ENCODE measurements at regions not wholly inside any gene's neighbourhood (a gene's known extent, or its start where the extent isn't known, plus 50 kb on each side); places are given as distances from the start of the nearest gene placed in this dataset.
"Not testable (repeated sequence)": the region's sequence is repeated elsewhere in the genome, so short reads cannot be mapped to it uniquely, and the experiment has no call there.

DNA sequence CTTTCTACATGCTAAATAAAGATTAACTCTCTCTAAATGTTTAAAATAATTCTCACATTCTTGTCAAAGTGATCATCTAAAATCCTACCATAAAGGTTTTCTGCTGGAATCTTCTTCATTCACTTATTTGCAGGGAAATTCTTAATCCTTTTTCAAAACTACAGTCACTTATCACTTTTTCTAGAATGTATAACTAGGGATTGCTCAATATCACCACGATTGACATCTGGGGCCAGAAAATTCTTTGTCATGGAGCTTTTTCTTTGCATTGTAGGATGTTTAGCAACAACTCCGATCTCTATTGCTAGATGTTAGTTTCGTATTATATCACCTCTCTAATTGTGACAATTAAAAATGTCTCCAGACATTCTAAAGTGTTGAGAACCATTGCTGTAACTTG is 344.9 kb upstream of the PIK3R1 start:
- TF ChIP-seq, protein P1, sequence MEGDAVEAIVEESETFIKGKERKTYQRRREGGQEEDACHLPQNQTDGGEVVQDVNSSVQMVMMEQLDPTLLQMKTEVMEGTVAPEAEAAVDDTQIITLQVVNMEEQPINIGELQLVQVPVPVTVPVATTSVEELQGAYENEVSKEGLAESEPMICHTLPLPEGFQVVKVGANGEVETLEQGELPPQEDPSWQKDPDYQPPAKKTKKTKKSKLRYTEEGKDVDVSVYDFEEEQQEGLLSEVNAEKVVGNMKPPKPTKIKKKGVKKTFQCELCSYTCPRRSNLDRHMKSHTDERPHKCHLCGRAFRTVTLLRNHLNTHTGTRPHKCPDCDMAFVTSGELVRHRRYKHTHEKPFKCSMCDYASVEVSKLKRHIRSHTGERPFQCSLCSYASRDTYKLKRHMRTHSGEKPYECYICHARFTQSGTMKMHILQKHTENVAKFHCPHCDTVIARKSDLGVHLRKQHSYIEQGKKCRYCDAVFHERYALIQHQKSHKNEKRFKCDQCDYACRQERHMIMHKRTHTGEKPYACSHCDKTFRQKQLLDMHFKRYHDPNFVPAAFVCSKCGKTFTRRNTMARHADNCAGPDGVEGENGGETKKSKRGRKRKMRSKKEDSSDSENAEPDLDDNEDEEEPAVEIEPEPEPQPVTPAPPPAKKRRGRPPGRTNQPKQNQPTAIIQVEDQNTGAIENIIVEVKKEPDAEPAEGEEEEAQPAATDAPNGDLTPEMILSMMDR (IDR thresholded peaks at IDR 0.05; ENCODE audit: insufficient read depth, low read depth, low read length, missing control alignments) = no peak
- no peak overlapping the region for H3K4me3 ChIP-seq (ENCODE audit: low read length)

GRCh38 chr5:67864335-67864734 is 351.2 kb upstream of the PIK3R1 start:
- DNase-seq (ENCODE audit: low read depth); H3K4me3 ChIP-seq (ENCODE audit: low read length): not testable (repeated sequence)

More for the DNA sequence above, 344.9 kb upstream of the PIK3R1 start:
- DNase-seq (ENCODE audit: low read depth) = no peak

DNA sequence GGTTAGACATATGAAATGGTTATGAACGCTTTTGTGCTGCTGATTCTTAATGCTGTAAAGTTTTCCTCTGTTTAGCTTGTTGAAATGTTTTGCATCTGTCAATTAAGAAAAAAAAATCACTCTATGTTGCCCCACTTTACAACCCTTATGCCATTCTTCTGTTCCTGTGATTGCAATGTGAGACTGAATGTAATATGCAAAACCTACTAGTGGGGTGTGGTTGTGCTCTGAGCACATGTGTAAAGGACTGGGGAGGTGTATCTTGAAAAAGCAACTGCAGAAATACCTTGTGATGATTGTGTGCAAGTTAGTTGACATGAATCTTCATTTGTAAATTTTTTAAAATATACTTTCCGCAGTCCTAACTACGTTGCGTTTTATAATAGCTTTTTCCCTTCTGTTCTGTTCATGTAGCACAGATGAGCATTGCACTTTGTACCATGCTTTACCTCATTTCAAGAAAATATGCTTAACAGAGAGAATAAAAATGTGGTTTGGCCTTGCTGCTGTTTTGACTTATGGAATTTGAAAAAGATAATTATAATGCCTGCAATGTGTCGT is 357.0 kb upstream of the PIK3R1 start:
- TF ChIP-seq, protein P1 (IDR thresholded peaks at IDR 0.05; ENCODE audit: insufficient read depth, low read depth, low read length, missing control alignments) = no peak
- H3K4me3 ChIP-seq (ENCODE audit: low read length) = no peak overlapping the region
- no peak for DNase-seq (ENCODE audit: low read depth)

DNA sequence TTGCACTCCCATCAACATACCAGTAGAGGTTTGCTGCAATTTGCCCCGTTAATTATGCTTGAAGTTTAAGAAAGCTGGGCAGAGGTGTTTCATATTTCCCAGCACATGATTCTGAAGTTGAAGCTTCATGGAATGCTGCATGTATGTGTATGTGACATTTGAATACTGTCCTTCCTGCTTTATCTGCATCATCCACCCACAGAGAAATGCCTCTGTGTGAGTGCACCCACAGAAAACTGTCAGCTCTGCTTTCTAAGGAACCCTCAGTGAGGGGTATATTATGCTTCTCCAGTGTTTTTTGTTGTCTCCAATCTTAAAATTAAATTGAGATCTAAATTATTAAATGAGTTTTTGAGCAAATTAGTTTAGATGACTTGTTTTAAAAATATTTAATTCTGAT is 358.1 kb upstream of the PIK3R1 start:
- no peak for DNase-seq (ENCODE audit: low read depth)
- H3K4me3 ChIP-seq (ENCODE audit: low read length) = no peak overlapping the region
- TF ChIP-seq, protein P1 (IDR thresholded peaks at IDR 0.05; ENCODE audit: insufficient read depth, low read depth, low read length, missing control alignments) = no peak

GRCh38 chr5:67855523-67855922 is 360.0 kb upstream of the PIK3R1 start:
- TF ChIP-seq, protein P1 (IDR thresholded peaks at IDR 0.05; ENCODE audit: insufficient read depth, low read depth, low read length, missing control alignments) = no peak
- H3K4me3 ChIP-seq (ENCODE audit: low read length) = no peak overlapping the region

DNA sequence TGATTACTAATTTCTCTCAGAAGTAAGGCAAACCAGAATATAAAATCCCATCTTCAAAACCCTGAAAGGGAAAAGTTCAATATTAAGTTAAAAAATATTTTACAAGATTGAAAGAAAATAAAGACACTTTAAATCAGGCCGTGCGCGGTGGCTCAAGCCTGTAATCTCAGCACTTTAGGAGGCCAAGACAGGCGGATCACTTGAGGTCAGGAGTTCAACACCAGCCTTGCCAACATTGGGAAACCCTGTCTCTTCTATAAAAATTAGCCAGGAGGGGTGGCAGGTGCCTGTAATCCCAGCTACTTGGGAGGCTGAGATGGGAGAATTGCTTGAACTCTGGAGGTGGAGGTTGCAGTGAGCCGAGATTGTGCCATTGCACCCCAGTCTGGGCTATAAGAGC is 364.6 kb upstream of the PIK3R1 start:
- DNase-seq (ENCODE audit: low read depth); H3K4me3 ChIP-seq (ENCODE audit: low read length): not testable (repeated sequence)

More at GRCh38 chr5:67855523-67855922, 360.0 kb upstream of the PIK3R1 start:
- DNase-seq (ENCODE audit: low read depth) = no peak

GRCh38 chr5:67844924-67845323 is 370.6 kb upstream of the PIK3R1 start:
- no peak overlapping the region for H3K4me3 ChIP-seq (ENCODE audit: low read length)
- DNase-seq (ENCODE audit: low read depth) = no peak
- TF ChIP-seq, protein P1 (IDR thresholded peaks at IDR 0.05; ENCODE audit: insufficient read depth, low read depth, low read length, missing control alignments) = no peak

DNA sequence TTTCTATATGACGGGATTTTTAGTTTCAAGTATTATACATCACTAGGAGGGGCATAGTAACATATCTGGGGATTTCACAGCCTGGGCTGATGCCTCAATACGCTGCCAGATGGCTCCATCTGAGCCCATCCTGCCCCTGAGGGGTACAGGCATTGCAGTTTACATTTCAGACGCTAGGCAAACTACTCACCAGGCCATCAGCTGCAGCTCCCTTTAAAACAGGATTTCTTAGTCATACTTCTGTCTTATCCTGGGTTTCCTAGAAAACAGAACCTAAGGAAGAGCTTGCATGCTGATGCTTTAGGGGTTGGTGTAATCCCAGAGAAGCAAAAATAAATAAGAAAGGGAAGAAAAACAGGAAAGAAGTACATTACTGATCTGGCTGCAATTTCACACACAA is 372.8 kb upstream of the PIK3R1 start:
- TF ChIP-seq, protein P1 (IDR thresholded peaks at IDR 0.05; ENCODE audit: insufficient read depth, low read depth, low read length, missing control alignments) = peak; percentile 56
- peak; percentile 72 for DNase-seq (ENCODE audit: low read depth)
- H3K4me3 ChIP-seq (ENCODE audit: low read length) = no peak overlapping the region

DNA sequence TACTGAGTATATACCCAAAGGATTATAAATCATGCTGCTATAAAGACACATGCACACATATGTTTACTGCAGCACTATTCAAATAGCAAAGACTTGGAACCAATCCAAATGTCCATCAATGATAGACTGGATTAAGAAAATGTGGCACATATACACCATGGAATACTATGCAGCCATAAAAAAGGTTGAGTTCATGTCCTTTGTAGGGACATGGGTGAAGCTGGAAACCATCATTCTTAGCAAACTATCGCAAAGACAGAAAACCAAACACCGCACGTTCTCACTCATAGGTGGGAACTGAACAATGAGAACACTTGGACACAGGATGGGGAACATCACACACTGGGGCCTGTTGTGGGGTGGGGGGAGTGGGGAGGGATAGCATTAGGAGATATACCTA is 378.3 kb upstream of the PIK3R1 start:
- DNase-seq (ENCODE audit: low read depth); H3K4me3 ChIP-seq (ENCODE audit: low read length): not testable (repeated sequence)

DNA sequence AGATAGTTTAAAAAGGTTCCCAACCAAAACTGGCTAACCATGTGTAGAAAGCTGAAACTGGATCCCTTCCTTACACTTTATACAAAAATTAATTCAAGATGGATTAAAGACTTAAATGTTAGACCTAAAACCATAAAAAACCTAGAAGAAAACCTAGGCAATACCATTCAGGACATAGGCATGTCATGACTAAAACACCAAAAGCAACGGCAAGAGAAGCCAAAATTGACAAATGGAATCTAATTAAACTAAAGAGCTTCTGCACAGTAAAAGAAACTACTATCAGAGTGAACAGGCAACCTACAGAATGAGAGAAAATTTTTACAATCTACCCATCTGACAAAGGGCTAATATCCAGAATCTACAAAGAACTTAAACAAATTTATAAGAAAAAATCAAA is 379.1 kb upstream of the PIK3R1 start:
- not testable (repeated sequence) for H3K4me3 ChIP-seq (ENCODE audit: low read length)

More for the DNA sequence above, 379.1 kb upstream of the PIK3R1 start:
- DNase-seq (ENCODE audit: low read depth) = not testable (repeated sequence)
